IPS-18a (cell line): ENCODE measurements at regions not wholly inside any gene's neighbourhood (a gene's known extent, or its start where the extent isn't known, plus 50 kb on each side); places are given as distances from the start of the nearest gene placed in this dataset.
"Not testable (repeated sequence)": the region's sequence is repeated elsewhere in the genome, so short reads cannot be mapped to it uniquely, and the experiment has no call there.

ENCODE experiments used
- H3K27ac ChIP-seq: one replicate; pipeline ENCODE4 v1.5.1; 2013; ENCODE audit warnings: low read length
- H3K27me3 ChIP-seq: one replicate; pipeline ENCODE4 v1.6.1; 2013; ENCODE audit warnings: mild to moderate bottlenecking, low read length; ENCODE audit not compliant: control insufficient read depth, insufficient read depth
- H3K36me3 ChIP-seq: one replicate; pipeline ENCODE4 v1.6.1; 2013; ENCODE audit warnings: low read depth, low read length; ENCODE audit not compliant: control insufficient read depth
- H3K4me1 ChIP-seq: one replicate; pipeline ENCODE4 v1.6.1; 2013; ENCODE audit warnings: low read depth, low read length; ENCODE audit not compliant: control insufficient read depth
- H3K4me3 ChIP-seq: one replicate; pipeline ENCODE4 v1.5.1; 2013; ENCODE audit warnings: low read length
- H3K9ac ChIP-seq: one replicate; pipeline ENCODE4 v1.6.1; 2013; ENCODE audit warnings: mild to moderate bottlenecking, low read length, moderate library complexity
- H3K9me3 ChIP-seq: one replicate; pipeline ENCODE4 v1.6.1; 2013; ENCODE audit warnings: low read depth, low read length; ENCODE audit not compliant: control insufficient read depth

DNA sequence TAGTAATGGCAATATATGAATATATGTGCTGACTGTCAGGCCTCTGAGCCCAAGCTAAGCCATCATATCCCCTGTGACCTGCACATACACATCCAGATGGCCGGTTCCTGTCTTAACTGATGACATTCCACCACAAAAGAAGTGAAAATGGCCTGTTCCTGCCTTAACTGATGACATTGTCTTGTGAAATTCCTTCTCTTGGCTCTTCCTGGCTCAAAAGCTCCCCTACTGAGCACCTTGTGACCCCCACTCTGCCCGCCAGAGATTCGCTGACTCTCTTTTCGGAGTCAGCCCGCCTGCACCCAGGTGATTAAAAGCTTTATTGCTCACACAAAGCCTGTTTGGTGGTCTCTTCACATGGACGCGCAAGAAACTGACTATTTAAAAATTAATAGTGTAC is 570.6 kb upstream of the PCDH7 start:
- H3K4me3 ChIP-seq, H3K36me3 ChIP-seq, H3K9ac ChIP-seq, H3K27me3 ChIP-seq, H3K9me3 ChIP-seq, H3K27ac ChIP-seq: not testable (repeated sequence)
- peaks cover 11% of the 10 kb centered on the region for H3K4me1 ChIP-seq

DNA sequence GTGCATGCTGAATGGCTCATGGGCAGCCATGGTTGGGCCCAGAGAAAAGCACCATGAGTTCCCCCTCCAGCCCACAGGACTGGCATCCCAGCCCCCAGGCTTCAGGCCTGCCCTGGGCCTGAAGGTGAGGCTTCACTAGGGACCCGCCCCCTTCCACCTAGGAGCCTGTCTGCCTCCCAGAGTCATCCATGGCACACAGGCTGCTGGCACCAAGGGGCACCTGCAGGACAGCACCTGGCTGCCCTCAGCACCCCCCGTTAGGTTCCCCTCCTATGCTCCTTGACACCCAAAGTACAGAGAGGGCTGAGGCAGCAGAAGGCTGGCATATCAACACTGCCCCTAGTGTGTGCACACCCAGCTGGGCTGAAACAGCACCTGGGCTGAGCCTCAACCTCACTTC is 566.7 kb upstream of the PCDH7 start:
- Histone ChIP-seq H3K27ac (no peak overlapping the region), H3K36me3 (no peaks in the 10 kb centered on the region), H3K4me1 (peaks cover 8% of the 10 kb centered on the region), H3K9me3 (no peaks in the 10 kb centered on the region), H3K27me3 (no peaks in the 10 kb centered on the region), H3K4me3 (no peak overlapping the region), H3K9ac (no peak overlapping the region)

DNA sequence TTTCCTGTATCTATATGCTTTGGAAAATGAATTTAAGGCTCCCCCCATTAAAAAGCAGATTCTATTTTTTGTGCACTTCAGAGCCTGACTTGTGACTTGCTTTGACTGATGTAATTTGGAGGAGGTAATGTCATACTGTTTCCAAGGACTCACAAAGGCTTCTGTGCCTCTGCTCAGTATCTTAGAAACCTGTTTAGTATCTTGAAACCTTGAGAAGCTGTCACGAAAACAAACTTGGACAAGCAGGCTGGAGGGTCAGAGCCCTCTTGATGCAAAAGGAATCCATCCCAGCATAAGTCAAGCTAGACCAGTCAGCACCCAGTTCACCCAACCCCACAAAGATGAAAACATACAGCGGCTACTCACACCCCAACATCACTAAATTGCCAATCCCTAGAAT is 560.0 kb upstream of the PCDH7 start:
- no peaks in the 10 kb centered on the region for H3K27me3 ChIP-seq
- no peaks in the 10 kb centered on the region for H3K4me1 ChIP-seq
- H3K4me3 ChIP-seq: no peak overlapping the region
- no peaks in the 10 kb centered on the region for H3K9me3 ChIP-seq
- H3K36me3 ChIP-seq: no peaks in the 10 kb centered on the region
- no peak overlapping the region for H3K27ac ChIP-seq
- H3K9ac ChIP-seq: no peak overlapping the region

DNA sequence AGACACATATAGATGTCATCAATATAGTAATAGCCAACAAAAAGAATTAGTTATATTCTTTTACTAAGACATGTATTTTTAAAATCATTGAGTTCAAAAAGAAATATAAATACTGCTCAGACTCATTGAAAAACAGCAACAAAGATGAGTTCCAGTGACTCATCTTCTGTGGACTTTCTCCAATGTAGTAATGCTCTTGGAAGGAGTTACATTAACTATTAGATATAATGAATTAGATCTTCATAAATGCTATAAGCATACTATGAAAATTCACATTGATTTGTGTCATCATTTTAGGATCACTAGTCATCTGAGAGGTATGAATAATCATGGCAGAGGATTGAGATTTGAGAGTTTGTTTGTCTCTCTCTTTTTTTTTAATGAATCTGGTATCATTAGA is 547.8 kb upstream of the PCDH7 start:
- H3K27ac ChIP-seq: no peak overlapping the region
- no peaks in the 10 kb centered on the region for H3K4me1 ChIP-seq
- H3K4me3 ChIP-seq: no peak overlapping the region
- no peaks in the 10 kb centered on the region for H3K9me3 ChIP-seq
- no peak overlapping the region for H3K9ac ChIP-seq
- H3K27me3 ChIP-seq: no peaks in the 10 kb centered on the region
- no peaks in the 10 kb centered on the region for H3K36me3 ChIP-seq

DNA sequence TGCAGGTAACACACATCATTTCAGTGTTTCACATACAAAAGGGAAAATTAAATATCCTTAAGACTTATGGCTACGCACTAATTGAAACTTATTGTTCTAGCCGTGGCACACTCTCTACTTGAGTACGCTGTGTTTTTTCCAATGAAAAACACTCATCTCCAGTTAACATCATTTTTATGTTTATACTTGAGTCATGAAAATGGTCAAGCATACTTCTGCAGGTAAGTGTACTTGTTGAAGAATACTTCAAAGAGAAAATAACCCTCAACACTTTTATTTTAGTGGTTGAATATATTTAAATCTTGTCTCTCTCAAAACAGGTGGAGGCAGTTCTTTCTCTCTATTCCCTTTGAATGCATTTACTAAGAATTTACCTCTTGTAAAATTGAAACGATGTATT is 538.7 kb upstream of the PCDH7 start:
- no peaks in the 10 kb centered on the region for H3K36me3 ChIP-seq
- H3K4me3 ChIP-seq: no peak overlapping the region
- no peaks in the 10 kb centered on the region for H3K4me1 ChIP-seq
- no peak overlapping the region for H3K9ac ChIP-seq
- H3K9me3 ChIP-seq: no peaks in the 10 kb centered on the region
- H3K27me3 ChIP-seq: no peaks in the 10 kb centered on the region
- no peak overlapping the region for H3K27ac ChIP-seq

DNA sequence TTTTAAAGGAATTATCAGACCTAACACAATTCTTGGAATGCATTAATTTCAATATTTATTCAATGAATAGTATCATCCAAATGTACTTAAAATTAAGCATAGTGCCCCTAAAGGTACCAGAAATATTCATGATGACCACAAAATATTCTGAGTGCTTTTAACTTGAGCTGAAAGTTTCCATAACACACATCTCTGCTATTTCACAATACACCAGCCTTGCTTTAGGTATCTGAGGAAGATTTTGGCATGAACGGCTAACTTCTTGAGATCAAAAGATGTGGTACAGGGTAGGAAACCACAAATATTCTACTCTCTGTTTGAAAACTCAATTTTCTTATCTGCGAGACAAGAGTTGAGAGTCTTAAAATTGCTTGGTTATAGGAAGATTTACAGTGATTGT is 538.3 kb upstream of the PCDH7 start:
- Histone ChIP-seq H3K27me3 (no peaks in the 10 kb centered on the region), H3K36me3 (no peaks in the 10 kb centered on the region), H3K4me1 (no peaks in the 10 kb centered on the region), H3K9ac (no peak overlapping the region), H3K27ac (no peak overlapping the region), H3K9me3 (no peaks in the 10 kb centered on the region), H3K4me3 (no peak overlapping the region)

DNA sequence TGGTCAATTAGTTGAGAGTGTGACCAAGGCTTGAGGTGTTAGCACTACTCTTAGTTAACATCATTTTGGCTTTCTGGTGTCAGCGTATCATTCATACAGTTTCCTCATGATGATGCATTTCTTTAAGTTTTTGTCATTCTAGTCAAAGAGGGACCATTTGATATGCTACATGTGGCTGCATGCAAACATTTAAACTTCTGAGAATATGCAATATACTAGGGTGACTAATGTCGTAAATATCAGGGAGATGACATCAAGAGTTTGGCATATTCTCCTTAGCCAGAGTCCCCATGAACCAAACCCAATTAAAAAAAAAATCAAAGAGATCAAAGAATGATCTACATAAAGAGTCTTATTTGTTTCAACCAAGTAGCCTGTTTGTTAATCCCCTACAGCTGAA is 537.4 kb upstream of the PCDH7 start:
- Histone ChIP-seq H3K9ac (no peak overlapping the region), H3K27ac (no peak overlapping the region), H3K4me3 (no peak overlapping the region), H3K9me3 (no peaks in the 10 kb centered on the region), H3K4me1 (no peaks in the 10 kb centered on the region), H3K27me3 (no peaks in the 10 kb centered on the region), H3K36me3 (no peaks in the 10 kb centered on the region)

DNA sequence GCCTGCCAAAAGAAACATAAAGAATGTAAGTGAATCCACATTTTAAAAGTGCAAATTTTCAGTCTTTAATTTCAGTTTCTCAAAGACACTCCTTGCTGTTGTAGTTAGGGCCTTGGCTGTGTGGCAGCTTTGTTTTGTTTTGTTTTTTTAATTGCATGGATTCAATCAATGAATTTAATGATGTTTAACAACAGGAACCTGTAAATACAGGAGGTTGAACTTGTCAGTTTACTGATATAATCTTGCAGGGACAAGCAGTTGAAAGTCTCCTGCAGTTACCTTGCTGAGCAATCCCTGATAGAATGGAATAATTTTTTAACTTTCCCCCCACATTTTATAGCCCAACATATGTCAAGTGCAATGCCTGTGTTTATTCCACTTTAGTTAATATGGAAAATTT is 528.3 kb upstream of the PCDH7 start:
- H3K27me3 ChIP-seq: no peaks in the 10 kb centered on the region
- H3K27ac ChIP-seq: no peak overlapping the region
- no peak overlapping the region for H3K9ac ChIP-seq
- H3K9me3 ChIP-seq: no peaks in the 10 kb centered on the region
- no peaks in the 10 kb centered on the region for H3K36me3 ChIP-seq
- H3K4me1 ChIP-seq: no peaks in the 10 kb centered on the region
- H3K4me3 ChIP-seq: no peak overlapping the region

DNA sequence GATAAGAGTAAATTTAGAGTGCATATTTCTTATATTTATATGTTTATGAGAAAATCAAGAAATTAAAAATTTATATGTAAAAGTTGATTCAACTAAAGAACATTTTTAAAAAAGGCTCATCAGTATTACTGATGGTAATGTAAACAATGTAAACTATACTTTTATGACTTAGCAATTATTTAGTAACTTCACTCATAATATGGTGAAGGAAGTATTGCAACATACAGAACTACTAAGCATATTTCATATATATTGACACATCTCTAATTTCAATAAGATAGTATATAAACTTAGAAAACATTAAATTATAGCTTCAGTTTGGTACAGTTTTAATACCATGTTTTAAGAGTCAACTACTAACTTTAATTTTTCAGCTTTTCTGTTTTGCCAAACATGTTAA is 512.8 kb upstream of the PCDH7 start:
- H3K4me3 ChIP-seq: no peak overlapping the region
- H3K27ac ChIP-seq: no peak overlapping the region
- peaks cover 4% of the 10 kb centered on the region for H3K9me3 ChIP-seq
- no peaks in the 10 kb centered on the region for H3K4me1 ChIP-seq
- no peak overlapping the region for H3K9ac ChIP-seq
- no peaks in the 10 kb centered on the region for H3K36me3 ChIP-seq
- H3K27me3 ChIP-seq: no peaks in the 10 kb centered on the region

DNA sequence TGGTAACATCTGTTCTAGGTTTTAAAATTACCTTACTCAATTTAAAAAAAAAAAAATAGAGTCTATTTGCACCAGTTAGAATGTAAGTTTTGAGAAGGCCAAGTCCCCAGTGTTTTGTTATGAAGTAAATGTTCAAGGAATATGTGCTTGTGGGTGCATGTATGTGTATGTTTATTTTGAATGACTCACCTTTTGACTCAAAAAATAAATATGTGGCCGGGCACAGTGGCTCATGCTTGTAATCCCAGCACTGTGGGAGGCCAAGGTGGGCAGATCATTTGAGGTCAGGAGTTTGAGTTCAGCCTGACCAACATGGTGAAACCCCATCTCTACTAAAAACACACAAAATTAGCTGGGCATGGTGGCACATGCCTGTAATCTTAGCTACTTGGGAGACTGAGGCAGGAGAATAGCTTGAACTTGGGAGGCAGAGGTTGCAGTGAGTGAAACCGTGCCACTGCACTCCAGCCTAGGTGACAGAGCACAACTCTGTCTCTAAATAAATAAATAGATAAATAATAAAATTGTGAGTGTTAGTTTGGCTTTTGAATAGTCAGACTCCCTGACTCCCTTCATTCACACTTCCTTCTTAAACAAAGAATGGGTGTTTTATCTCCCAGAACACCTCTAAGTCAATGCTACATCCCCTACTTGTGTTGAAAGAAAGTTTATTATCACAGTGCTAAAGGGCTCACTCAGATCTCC is 511.3 kb upstream of the PCDH7 start:
- no peaks in the 10 kb centered on the region for H3K4me1 ChIP-seq
- peaks cover 4% of the 10 kb centered on the region for H3K9me3 ChIP-seq
- no peak overlapping the region for H3K4me3 ChIP-seq
- H3K36me3 ChIP-seq: no peaks in the 10 kb centered on the region
- H3K9ac ChIP-seq: no peak overlapping the region
- H3K27ac ChIP-seq: no peak overlapping the region
- no peaks in the 10 kb centered on the region for H3K27me3 ChIP-seq

DNA sequence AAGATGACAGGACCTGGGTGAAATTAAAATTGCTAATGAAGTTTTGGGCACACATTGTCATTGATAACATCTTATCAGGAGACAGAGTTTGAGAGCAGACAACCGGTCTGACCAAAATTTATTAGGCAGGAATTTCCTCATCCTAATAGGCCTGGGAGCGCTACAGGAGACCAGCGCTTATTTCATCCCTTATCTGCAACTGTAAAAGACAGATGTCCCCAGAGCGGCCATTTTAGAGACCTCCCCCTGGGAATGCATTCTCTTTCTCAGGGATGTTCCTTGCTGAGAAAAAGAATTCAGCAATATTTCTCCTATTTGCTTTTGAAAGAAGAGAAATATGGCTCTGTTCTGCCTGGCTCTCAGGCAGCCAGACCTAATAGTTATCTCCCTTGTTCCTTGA is 504.2 kb upstream of the PCDH7 start:
- H3K9me3 ChIP-seq, H3K4me1 ChIP-seq, H3K4me3 ChIP-seq, H3K27ac ChIP-seq, H3K9ac ChIP-seq, H3K27me3 ChIP-seq, H3K36me3 ChIP-seq: not testable (repeated sequence)

DNA sequence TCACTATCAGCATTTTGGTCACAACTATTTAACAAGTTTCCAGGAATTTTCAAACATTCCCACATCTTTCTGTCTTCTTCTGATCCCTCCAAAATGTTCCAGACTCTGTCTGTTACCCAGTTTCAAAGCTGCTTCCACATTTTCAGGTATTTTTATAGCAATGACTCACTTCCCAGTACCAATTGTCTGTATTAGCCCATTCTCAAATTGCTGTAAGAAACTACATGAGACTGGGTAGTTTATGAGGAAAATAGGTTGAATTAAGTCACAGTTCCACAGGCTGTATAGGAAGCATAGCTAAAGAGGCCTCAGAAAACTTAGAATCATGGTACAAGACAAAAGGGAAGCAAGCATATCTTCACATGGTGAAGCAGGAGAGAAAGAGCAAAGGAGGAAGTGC is 475.0 kb upstream of the PCDH7 start:
- H3K9me3 ChIP-seq: no peaks in the 10 kb centered on the region

More for the DNA sequence above, 475.0 kb upstream of the PCDH7 start:
- no peaks in the 10 kb centered on the region for H3K36me3 ChIP-seq
- H3K4me1 ChIP-seq: no peaks in the 10 kb centered on the region
- no peak overlapping the region for H3K27ac ChIP-seq
- H3K9ac ChIP-seq: no peak overlapping the region
- no peak overlapping the region for H3K4me3 ChIP-seq
- H3K27me3 ChIP-seq: no peaks in the 10 kb centered on the region
